ENCODE measurements at regions not wholly inside any gene's neighbourhood (a gene's known extent, or its start where the extent isn't known, plus 50 kb on each side); places are given as distances from the start of the nearest gene placed in this dataset.
"Not testable (repeated sequence)": the region's sequence is repeated elsewhere in the genome, so short reads cannot be mapped to it uniquely, and the experiment has no call there.

DNA sequence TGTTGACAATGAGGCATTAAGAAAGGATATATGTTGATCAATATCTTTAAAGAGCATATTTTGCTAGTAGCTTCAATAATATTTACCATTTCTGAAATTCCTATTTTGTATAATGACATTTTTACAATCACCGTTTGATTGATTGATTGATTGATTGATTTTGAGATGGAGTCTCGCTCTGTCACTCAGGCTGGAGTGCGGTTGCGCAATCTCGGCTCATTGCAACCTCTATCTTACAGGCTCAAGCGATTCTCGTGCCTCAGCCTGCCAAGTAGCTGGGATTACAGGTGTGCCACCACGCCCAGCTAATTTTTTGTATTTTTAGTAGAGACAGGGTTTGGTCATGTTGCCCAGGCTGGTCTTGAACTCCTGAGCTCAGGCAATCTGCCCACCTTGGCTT lies 150.9 kb upstream of the TEX13D start:
- not testable (repeated sequence) for DNase-seq

DNA sequence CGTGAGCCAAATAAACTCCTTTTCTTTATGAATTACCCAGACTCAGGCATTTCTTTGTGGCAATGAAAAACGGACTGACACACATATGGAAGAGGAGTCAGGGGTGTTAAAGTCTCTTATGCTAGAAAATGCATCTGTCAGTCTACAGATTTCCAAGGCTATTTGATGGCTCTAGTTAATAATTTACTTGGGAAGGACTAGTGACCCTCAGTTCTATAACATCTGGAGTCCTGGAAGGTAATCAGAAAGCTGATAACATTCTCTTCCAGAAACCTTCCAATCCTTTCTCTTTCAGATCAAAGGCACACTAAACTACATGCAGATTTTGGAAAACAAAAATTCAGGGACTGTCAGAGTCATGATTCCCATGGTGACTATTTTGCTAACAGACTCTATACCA lies 142.0 kb upstream of the TEX13D start:
- DNase-seq, result no peak

DNA sequence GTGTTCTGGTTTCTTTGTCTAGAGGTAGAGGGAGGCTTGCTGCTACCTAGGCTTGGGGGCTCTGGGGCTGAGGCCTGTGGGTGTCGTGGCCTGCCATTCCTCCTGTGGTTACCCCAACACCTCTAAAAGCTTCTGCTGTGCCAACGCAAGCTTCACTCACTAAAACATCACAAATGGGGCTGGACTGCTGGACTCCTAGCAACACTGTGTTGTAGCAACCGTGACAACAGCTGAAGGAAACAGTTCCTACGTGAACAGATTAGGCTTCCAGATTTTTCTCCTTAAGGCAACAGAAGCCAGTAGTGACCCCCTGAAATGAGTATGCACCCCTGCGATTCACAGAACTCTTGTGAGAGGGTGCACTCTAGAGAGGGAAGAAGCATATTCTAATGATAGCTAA lies 138.3 kb upstream of the TEX13D start:
- no peak for DNase-seq

DNA sequence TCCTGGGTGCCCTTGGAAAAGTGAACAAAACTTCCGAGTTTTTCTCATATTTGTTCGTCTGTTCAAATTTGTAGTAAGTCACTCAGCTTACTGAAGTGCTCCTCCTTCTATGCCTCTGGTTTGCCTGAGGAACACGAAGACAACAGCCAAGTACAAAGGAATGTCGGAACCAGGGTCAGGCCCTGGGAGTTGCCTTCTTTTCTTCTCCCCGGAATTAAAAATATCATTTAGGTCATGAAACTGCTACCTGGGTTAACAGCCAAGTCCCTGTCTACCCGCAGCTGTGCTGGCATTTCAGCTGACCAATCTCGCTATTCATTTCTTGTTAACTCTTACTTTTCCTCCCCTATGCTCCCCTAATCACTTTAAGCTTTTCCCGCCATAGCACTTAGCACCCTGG lies 137.6 kb upstream of the TEX13D start:
- DNase-seq, result no peak

DNA sequence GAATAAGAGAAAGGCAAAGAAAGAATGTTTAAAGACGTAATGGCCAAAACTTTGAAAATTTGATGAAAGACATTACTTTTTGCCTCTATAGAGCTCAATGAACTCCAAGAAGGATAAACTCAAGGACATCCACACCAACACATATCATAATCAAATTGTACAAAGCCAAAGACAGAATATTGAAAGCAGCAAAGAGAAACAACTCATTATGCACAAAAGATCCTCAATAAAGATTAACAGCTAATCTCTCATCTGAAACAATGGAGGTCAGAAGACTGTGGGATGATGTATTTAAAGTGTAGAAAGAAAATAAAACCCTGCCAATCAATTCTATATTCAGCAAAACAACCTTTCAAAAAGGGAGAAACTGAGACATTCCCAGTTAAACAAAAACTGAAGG lies 129.1 kb upstream of the TEX13D start:
- DNase-seq, result no peak

DNA sequence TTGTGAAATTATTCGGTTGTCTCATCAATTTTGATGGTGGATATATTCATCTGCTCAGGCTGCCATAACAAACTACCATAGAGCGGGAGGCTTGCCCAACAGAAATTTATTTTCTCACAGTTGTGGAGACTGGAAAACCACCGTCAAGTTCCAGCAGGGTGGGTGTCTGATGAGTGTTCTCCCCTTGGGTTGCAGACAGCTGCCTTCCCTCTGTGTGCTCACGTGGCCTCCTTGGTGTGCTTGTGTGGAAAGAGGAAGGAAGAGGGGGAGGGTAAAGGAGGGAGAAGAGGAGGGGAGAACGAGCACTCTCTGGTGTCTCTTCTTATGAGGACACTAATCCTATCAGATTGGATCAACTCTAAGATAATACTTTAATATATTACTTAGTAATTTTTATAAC lies 123.8 kb upstream of the TEX13D start:
- DNase-seq, result peak in 1 of 2 experiments; percentile 8

DNA sequence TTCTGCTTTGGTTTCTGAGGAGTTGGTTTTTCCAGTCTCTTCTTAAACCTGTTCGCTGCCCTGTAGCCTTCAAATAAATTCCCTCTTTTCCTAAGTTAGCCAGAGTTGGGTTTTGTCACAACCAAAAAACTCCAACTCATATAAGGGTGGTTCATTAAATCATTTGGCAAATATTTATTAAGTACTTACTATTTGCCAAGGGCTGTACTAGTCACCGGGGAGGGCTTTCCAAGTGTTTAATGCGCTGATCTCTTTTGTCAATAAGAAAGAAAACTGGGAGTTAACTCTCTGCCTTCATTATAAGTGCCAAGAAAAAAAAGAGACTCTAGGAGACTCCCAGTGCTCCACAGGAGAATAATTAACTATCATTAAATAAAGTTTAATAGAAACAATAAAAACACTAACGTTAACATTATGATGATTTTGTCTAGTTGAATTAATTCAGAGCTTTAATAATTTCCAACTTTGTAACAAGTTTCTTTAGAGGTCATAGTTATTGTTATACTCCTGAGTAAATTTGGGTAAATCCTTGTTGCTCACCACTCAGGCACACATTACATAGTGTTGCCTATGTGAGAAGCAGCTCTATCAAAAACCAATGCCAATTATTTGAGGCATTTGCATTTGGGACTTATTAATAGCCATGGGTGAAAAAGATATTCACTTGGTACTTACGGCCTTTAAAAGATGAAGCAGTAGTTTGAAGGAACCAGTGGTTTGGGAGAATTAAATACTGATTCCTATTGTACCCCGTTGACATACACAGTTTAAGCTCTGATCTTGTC lies 122.5 kb upstream of the TEX13D start:
- DNase-seq, result no peak

DNA sequence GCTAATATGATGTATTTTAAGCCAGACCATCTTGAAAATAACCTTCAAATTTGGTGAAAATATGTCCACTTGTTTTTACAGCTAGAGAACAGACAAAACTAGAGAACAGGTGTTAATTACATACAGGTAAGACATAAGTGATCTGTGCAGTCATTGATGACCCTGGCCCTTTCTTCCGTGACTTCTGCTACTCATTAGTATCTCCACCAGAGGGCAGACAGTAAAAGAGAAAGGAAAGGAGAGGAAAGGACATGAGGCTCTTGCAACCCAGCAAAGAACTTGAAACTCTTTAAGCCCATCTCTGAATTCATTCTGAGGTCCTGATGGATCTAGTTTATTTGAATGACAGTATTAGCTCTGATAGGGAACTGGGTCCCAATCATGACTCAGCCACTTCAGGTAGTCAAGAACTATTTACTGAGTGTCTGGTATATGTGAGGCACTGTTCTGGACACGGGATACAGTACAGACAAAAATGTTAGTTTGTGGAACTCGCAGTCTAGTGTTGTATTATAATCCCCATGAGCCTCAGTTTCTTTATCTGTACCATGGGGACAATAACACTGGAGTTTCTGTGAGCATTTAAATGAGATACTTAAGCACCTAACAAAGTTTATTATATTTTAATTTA lies 121.0 kb upstream of the TEX13D start:
- peak; percentile 14 to 44 for DNase-seq

DNA sequence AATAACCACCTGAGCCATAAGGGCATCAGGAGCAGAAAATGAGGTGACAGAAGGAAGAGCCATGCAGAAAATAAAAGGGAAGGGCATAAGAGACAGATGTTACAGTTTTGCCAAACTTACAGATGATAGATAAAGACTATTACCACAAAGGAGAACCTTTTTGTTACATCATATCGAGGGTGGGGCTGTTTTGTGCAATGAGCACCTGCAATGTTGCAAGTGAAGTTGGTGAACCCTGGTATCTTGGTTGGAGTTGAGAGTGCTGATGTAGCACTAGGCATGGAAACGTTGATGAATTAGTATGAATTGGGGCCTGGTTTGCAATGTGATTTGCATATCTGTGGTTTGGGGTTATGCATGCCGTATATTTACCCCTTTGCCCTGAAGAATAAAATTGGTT lies 119.8 kb upstream of the TEX13D start:
- no peak for DNase-seq

DNA sequence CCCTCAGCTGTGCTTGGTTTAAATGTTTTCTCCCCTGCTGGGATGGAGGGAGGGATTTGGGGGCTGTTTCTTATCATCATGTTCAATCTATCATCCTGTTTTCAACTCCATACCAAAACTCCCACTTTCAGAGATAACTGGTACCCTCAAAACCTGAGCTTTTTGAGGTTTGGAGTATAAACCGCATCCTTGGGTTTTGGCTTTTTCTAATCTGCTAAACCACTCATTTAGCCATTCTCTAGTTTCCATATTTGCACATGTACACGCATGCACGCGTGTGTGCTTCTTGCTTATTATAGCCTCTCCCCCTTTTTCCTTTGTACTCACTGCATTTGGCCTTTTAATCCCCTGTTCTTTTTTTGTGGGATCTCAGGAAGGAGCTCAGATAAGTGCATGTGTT lies 116.7 kb upstream of the TEX13D start:
- no peak for DNase-seq

DNA sequence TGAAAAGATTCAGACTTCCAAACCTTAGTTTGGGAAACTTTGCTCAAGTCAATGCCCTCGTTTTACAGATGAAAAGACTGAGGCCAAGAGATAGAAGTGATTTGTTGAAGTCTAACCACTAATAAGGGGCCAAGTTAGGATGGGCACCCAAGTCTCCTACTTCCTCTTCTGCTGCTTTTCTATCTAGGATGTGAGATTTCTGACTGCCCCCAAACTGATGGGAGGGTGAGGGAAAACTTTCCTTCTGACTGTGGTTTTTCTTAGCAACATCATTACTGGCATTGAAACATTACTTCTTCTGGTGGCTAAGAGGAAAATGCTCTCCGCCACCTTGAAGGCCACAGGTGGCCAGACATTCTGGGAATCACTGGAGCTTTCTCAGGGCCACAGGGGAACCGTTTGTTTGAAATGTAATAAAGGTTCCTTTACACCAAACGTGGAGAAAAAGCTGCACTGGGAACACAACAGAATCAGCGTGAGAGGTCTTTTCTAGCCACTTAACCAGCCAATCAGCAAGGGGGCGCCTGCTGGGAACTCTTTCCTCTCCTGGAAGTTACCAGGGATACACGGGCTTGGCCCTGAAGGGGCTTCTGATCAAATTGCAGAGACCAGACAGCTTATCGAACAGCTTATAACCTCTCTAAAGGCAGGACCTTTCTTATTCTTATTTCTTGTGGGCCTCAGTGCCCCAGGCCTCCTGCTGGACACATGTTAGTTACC lies 115.9 kb upstream of the TEX13D start:
- DNase-seq, result no peak

DNA sequence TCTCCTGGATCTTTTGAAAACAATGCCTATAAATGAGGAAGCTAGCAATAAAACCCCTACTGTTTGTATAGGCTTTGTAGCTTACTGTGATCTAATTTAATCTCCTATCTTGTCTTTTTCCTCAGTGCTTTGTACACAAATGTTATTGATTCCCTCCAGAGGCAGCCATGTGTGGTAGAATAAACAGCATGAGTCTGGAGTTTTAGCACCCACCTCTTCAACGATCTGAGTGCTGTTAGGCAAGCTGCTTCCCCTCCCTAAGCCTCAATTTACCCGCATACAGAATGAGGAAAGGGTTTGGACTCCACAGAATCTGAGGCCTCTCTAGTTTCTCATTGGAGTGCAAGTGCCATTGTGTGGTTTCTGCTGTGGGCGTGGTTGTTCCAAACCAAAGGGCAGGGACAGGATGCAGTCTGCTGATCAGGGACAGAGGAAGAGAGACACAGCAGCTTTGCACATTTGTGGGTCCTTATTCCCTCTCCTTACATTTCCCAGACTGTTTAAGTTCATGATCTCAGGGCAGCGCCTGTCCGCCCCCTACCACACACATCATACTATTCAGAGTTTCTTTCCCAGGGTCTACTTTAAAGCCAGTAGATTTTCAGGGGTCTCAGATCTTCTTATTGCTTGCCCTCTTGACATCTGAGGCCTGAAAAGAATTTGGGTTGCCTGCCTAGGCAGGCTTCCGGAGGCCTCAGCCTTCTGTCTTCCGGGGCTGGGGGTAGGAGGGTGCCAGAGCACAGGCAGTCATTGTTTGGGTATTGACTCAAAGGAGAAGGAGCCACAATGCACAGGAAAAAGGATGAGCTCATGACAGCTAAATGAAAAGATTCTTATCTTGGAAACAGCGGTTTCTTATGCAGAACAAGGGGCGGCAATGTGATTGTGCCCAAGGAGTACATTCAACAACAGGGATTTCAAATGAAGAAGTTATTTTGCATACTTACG lies 114.9 kb upstream of the TEX13D start:
- DNase-seq, result no peak

DNA sequence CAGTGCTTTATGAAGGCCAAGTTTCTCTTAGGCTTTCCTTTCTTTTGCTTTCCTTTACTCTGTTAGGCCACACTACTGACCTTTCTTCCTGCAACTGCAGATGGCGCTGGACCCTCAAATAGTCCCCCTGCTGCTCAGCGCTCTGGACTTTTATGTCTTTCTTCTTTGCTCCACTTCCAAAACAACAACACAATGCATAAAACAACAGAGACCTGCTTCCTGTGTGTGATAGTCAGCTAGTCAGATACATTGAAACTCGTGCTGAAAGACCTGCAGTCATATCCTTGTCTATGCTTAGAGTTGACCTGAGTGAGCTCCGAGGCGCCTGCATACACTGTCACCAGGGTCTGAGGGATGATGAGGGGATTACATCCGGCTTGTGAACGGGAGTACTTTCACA lies 108.9 kb upstream of the TEX13D start:
- DNase-seq, result no peak

DNA sequence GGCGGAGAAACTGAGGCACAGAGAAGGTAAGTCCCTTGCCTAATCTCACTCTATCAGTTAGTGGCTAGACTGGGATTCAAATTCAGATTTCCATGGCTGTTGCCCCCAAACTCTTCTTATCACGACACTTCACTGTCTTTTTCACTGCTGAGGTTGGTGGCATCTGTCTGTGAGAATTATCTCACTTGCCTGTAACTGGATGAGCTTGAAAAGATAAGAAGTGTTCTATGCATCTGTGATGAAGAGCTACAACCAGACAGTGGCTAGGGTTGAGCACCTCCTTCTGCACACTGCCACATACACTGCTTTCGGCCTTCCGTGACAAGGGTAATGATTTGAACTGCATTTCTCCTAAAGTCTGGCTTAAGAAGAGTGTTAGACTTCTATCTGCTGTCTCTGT lies 107.9 kb upstream of the TEX13D start:
- DNase-seq, result no peak

DNA sequence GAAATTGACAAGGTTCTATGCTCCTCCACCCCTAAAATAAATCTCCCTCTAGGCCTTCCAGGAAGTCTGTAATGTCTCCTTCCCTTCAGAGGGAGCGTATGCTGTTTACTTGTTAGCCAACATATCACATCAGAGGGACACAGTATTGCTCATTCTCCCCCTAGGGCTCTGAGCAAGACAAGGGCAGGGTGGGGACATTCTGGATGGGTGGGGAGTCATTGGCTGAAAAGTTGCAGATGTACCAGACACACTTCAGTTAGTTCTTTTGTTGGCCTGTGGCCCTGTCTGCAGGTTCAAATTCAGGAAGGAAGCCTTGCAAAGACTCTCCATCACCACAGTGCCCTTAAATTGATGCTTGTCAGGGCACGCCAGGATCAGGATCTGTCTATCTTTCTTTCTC lies 106.3 kb upstream of the TEX13D start:
- no peak for DNase-seq

DNA sequence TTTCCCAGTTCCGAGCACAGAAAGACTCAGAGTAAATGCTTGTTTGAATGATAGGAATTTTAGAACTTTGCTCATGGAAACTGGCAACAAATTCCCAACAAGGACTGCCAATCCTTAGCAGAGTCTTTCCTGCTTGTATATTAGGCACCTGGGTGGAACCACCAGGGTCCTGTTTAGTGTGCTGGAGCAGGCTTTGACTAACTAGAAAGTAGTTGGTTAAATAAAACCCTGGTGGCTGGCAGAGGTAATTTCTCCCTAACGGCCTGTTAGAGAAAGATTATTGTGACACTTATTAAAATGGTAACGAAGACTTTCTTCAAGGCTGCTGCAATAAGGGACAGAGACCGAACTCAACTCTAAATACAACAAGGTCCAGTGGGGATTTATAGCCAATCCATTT lies 103.6 kb upstream of the TEX13D start:
- DNase-seq, result no peak

DNA sequence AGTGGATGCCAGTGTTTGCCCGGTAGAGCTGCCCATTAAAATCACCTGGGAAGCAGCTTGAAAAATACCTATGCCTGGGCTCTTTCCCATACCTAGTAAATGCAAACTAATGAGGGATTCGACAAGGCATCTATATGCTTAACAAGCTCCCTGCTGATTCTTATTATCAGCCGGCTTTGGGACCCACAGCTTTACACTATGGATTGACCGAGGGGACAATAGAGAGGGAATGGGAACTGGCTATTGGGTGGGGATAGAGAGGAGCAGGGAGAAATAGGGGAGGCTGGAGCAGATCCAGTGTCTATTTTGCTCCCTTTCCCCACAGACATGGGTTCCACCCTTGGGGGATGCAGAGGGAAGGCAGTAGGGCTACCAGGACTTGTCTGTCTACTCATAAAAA lies 103.1 kb upstream of the TEX13D start:
- DNase-seq, result no peak

DNA sequence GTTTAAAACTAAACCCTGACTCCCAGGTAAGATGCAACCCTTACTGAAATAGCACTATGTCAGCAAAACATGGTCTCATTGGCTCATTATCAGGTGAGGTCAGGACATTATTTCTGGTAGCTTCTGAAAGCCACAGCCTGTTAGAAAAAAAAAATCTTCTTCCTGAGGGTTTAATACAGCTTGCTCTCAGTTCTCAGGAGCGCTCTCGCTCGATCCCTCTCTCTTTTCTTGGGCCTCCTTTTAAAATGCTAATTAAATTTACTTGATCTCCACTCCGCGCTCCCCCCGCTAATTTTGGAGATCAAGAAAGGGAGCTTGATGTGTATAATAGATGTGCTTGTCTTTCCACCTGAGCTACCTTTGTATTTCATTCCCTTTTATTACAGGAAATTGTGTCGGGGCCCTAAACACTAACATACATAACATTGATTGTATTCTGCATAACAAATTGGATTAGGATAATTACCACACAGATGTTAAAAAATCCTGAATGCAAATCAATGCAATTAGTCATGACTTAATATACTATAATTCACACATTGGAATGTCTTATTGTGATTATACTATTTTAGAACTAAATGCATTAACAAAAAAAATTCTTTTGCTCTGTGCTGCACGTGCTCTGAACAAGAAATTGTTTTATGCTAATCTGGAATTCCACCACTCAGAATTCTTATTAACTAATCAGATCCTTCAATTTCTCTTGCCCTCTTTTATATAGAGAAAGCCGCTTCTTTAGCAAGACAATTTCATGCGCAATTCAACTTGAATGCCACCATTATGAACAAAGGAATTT lies 101.6 kb upstream of the TEX13D start:
- DNase-seq, result no peak

DNA sequence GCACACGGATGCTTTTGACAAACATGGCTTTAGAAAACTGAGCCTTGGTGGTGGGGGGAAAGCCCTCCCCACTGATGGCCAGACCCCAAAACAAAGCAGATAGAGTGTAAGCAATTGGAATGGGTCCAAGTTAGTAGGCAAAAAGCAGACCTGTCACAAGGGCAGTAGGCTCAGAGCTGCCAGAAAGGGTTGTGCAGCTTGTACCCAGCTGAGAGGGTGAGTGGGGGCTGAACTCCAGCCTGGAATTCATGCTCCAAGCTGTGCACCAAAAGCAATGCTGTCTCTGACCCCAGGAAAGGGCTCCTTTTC lies 101.1 kb upstream of the TEX13D start:
- no peak for DNase-seq

DNA sequence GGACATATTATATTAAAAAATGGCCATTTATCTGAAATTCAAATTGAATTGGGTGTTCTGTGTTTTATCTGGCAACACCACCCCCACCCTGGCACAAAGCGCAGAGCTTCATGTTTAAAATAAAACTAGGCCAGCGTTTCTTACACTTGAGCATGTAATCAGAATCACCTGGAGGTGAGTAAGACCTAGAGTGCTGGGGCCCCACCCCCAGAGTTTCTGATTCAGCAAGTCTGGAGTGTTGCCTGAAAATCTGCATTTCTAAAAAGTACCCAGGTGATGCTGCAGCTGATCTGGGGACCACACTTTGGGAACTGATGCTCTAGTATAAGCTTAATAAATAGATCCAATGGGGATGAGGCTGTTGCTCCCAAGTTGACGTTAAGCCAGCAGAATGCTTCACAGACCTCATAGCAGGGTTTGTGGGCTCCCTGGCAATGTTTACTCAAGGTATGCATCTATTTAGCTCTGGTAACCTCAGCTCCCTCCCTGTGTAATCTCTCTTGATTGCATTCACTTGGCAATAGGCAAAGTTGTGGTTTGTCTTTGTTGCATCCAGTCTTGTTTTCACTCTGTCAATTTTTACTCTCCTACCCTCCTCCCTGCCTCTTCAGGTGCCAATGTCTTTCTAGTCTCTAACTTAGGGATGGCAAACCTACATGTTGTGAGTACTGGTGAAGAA lies 99.8 kb upstream of the TEX13D start:
- DNase-seq, result no peak

DNA sequence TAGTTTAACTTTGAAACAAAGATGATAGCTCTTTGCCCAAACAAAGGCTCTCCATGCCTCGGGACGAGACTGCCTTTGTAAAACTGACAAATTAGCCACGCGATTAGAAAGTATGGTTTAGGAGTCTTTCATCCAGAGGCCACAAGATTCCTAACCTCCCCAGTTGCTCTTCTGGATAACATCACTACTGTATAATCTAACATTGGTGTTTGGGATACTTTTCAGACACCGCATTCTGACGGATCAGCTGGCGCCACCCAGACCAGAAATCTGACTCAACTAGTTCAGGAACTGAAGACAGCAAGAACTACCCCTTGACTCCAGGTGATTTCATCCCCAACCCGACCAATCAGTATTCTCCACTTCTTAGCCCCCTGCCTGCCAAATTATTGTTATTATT lies 98.1 kb upstream of the TEX13D start:
- DNase-seq, result no peak

DNA sequence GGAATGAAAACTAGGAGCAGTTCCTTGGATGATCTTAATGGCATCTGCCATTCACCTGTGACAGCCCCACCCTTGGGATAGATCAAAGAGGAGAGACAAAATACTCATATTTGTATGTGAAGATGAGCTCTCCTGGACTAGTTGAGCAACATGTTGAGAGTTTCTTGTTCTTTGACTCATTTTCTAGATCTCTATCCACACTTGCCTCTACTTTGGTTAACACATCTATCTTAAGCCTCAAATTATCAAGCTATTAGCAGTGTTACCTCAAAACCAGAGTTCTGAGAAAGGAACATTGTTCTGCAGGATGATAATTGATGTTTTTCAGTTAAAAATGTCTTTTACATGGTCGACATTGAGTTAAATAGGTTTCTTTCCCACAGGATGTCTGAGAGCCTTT lies 94.2 kb upstream of the TEX13D start:
- no peak for DNase-seq

Measured in NCI-H524 (cell line).